ENCODE measurements at regions not wholly inside any gene's neighbourhood (a gene's known extent, or its start where the extent isn't known, plus 50 kb on each side); places are given as distances from the start of the nearest gene placed in this dataset.

DNA sequence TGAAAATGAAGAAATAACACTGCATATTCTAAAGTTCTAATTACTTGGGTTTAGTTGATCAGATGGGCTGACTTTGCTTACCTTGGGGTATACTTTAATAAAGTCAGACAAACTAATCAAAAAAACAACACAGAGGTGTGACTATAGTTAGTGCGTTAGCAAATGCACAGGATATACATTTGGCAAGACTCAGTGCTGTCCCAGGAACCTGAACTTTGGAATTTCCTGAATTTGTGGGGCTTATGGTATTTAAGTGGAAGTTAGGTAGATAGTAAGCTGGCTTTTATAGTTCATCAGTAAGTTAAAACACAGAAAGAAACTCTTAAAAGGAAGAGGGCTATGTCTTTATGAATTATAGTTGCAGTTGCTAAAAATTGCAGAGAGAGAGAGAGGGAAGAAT lies 302.6 kb upstream of the DDI1 start:
- TF ChIP-seq, protein P1, sequence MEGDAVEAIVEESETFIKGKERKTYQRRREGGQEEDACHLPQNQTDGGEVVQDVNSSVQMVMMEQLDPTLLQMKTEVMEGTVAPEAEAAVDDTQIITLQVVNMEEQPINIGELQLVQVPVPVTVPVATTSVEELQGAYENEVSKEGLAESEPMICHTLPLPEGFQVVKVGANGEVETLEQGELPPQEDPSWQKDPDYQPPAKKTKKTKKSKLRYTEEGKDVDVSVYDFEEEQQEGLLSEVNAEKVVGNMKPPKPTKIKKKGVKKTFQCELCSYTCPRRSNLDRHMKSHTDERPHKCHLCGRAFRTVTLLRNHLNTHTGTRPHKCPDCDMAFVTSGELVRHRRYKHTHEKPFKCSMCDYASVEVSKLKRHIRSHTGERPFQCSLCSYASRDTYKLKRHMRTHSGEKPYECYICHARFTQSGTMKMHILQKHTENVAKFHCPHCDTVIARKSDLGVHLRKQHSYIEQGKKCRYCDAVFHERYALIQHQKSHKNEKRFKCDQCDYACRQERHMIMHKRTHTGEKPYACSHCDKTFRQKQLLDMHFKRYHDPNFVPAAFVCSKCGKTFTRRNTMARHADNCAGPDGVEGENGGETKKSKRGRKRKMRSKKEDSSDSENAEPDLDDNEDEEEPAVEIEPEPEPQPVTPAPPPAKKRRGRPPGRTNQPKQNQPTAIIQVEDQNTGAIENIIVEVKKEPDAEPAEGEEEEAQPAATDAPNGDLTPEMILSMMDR (conservative IDR thresholded peaks at IDR 0.05 in 1 of 2, IDR thresholded peaks at IDR 0.05 in 1 of 2; ENCODE audit: low read depth in 1 of 2, low read length in 2 of 2) = no peak
- no peak for TF ChIP-seq EZH2 (IDR thresholded peaks at IDR 0.05; ENCODE audit: low read length, missing control alignments)
